SK-N-DZ (cell line): ENCODE measurements at regions not wholly inside any gene's neighbourhood (a gene's known extent, or its start where the extent isn't known, plus 50 kb on each side); places are given as distances from the start of the nearest gene placed in this dataset.

Experiments
- DNase-seq: peaks from one replicate; pipeline ENCODE4 v3.0.0-alpha.2; 2015; ENCODE audit warnings: low spot score

- no peak for DNase-seq
Measured at GRCh38 chr13:34671137-34671536, 270.9 kb upstream of the NBEA start.

- no peak for DNase-seq
Measured at GRCh38 chr13:34672631-34673030, 269.4 kb upstream of the NBEA start.

GRCh38 chr13:34675626-34676025 is 266.4 kb upstream of the NBEA start:
- DNase-seq = no peak

- no peak for DNase-seq
Measured at GRCh38 chr13:34678154-34678553, 263.9 kb upstream of the NBEA start.

GRCh38 chr13:34681405-34681955 is 260.6 kb upstream of the NBEA start:
- no peak for DNase-seq

- no peak for DNase-seq
Measured at GRCh38 chr13:34695063-34695462, 247.0 kb upstream of the NBEA start.

- no peak for DNase-seq
Measured at GRCh38 chr13:34696296-34696695, 245.8 kb upstream of the NBEA start.

- DNase-seq = no peak
Measured at GRCh38 chr13:34696741-34697140, 245.3 kb upstream of the NBEA start.

GRCh38 chr13:34698945-34699344 is 243.1 kb upstream of the NBEA start:
- no peak for DNase-seq

GRCh38 chr13:34700155-34700554 is 241.9 kb upstream of the NBEA start:
- no peak for DNase-seq

GRCh38 chr13:34701919-34702318 is 240.2 kb upstream of the NBEA start:
- no peak for DNase-seq

GRCh38 chr13:34708566-34709313 is 233.3 kb upstream of the NBEA start:
- DNase-seq = no peak

GRCh38 chr13:34719060-34719875 is 222.8 kb upstream of the NBEA start:
- DNase-seq = no peak

- no peak for DNase-seq
Measured at GRCh38 chr13:34720618-34721017, 221.5 kb upstream of the NBEA start.

- peak; percentile 82 for DNase-seq
Measured at GRCh38 chr13:34721631-34722595, 220.2 kb upstream of the NBEA start.

- DNase-seq = no peak
Measured at GRCh38 chr13:34722922-34723321, 219.1 kb upstream of the NBEA start.

- no peak for DNase-seq
Measured at GRCh38 chr13:34730961-34731360, 211.1 kb upstream of the NBEA start.

GRCh38 chr13:34731486-34731885 is 210.6 kb upstream of the NBEA start:
- no peak for DNase-seq

- no peak for DNase-seq
Measured at GRCh38 chr13:34733721-34734120, 208.3 kb upstream of the NBEA start.

- DNase-seq = no peak
Measured at GRCh38 chr13:34734932-34735331, 207.1 kb upstream of the NBEA start.

GRCh38 chr13:34738254-34738992 is 203.6 kb upstream of the NBEA start:
- no peak for DNase-seq
